ACHN (cell line): ENCODE measurements at regions not wholly inside any gene's neighbourhood (a gene's known extent, or its start where the extent isn't known, plus 50 kb on each side); places are given as distances from the start of the nearest gene placed in this dataset.

ENCODE experiments used
- DNase-seq: peaks from one replicate; pipeline ENCODE4 v3.0.0-alpha.2; 2015
- in situ Hi-C: cut with HindIII; loops from 2 replicates; pipeline ENCODE4 v1.10.0; 2017; ENCODE audit warnings: low sequenced_read_pairs, low pct_ligation_motif_present, low pct_unique_long_range_greater_than_20kb

GRCh38 chr3:127097481-127097880 lies 95.5 kb upstream of the PRR23E start:
- no peak for DNase-seq
- in situ Hi-C loops = no loop called here

- DNase-seq = no peak
- in situ Hi-C loops = no loop called here
Observed at GRCh38 chr3:127099982-127100381, 92.9 kb upstream of the PRR23E start.

- in situ Hi-C loops = no loop called here
- no peak for DNase-seq
Observed at GRCh38 chr3:127100459-127101410, 92.2 kb upstream of the PRR23E start.

GRCh38 chr3:127101411-127102187 lies 91.3 kb upstream of the PRR23E start:
- in situ Hi-C loops = no loop called here

GRCh38 chr3:127102188-127102520 lies 90.8 kb upstream of the PRR23E start:
- in situ Hi-C loops = no loop called here
- DNase-seq = no peak

More at GRCh38 chr3:127101411-127102187, 91.3 kb upstream of the PRR23E start:
- no peak for DNase-seq

GRCh38 chr3:127102587-127102986 lies 90.3 kb upstream of the PRR23E start:
- no peak for DNase-seq

GRCh38 chr3:127103080-127103479 lies 89.9 kb upstream of the PRR23E start:
- in situ Hi-C loops = no loop called here
- no peak for DNase-seq

More at GRCh38 chr3:127102587-127102986, 90.3 kb upstream of the PRR23E start:
- in situ Hi-C loops = no loop called here

- no peak for DNase-seq
- in situ Hi-C loops = no loop called here
Observed at GRCh38 chr3:127104586-127104985, 88.3 kb upstream of the PRR23E start.

- in situ Hi-C loops = no loop called here
- DNase-seq = no peak
Observed at GRCh38 chr3:127105587-127105986, 87.3 kb upstream of the PRR23E start.

GRCh38 chr3:127106053-127106452 lies 86.9 kb upstream of the PRR23E start:
- in situ Hi-C loops = no loop called here
- DNase-seq = no peak

GRCh38 chr3:127106456-127106855 lies 86.5 kb upstream of the PRR23E start:
- in situ Hi-C loops = no loop called here
- no peak for DNase-seq

GRCh38 chr3:127107002-127107401 lies 85.9 kb upstream of the PRR23E start:
- no peak for DNase-seq
- in situ Hi-C loops = no loop called here

GRCh38 chr3:127107491-127108375 lies 85.2 kb upstream of the PRR23E start:
- no peak for DNase-seq
- in situ Hi-C loops = no loop called here

GRCh38 chr3:127108796-127109195 lies 84.1 kb upstream of the PRR23E start:
- in situ Hi-C loops = no loop called here
- no peak for DNase-seq

GRCh38 chr3:127110982-127111693 lies 81.8 kb upstream of the PRR23E start:
- DNase-seq = no peak
- in situ Hi-C loops = no loop called here

- no peak for DNase-seq
- in situ Hi-C loops = no loop called here
Observed at GRCh38 chr3:127112796-127113570, 79.9 kb upstream of the PRR23E start.

GRCh38 chr3:127113571-127113891 lies 79.4 kb upstream of the PRR23E start:
- no peak for DNase-seq
- in situ Hi-C loops = no loop called here
